SK-N-SH treated with all-trans-retinoic acid at 6 μM for 48 hours (cell line): ENCODE measurements at regions not wholly inside any gene's neighbourhood (a gene's known extent, or its start where the extent isn't known, plus 50 kb on each side); places are given as distances from the start of the nearest gene placed in this dataset.

Experiments
- ATAC-seq: fragments of 200-7000 bp; cut with Tn5 transposase; 3 replicates; pipeline ENCODE4 v1.9.1; 2020; ENCODE audit warnings: mild to moderate bottlenecking, moderate library complexity
- BACH2 ChIP-seq: fragments of 250-450 bp; sonication (Bioruptor Pico); IDR thresholded peaks from 2 replicates; pipeline ENCODE4 v1.9.0; 2021; ENCODE audit warnings: mild to moderate bottlenecking, borderline replicate concordance
- CSDC2 ChIP-seq: fragments of 250-450 bp; sonication (Bioruptor Pico); IDR thresholded peaks from 2 replicates; pipeline ENCODE4 v1.5.0; 2020; ENCODE audit warnings: mild to moderate bottlenecking, moderate library complexity
- ESRRG ChIP-seq: fragments of 250-450 bp; sonication (Bioruptor Pico); IDR thresholded peaks from 2 replicates; pipeline ENCODE4 v1.6.1; 2021; ENCODE audit warnings: mild to moderate bottlenecking
- GLIS3 ChIP-seq: fragments of 250-450 bp; sonication (Bioruptor Pico); IDR thresholded peaks from 2 replicates; pipeline ENCODE4 v1.5.0; 2020; ENCODE audit warnings: mild to moderate bottlenecking, moderate library complexity
- ISL1 ChIP-seq: fragments of 250-450 bp; sonication (Bioruptor Pico); IDR thresholded peaks from 2 replicates; pipeline ENCODE4 v2.1.2; 2022; ENCODE audit warnings: mild to moderate bottlenecking, moderate library complexity
- OSR1 ChIP-seq: fragments of 250-450 bp; sonication (Bioruptor Pico); IDR thresholded peaks from 2 replicates; pipeline ENCODE4 v1.8.0; 2022; ENCODE audit warnings: moderate library complexity, mild to moderate bottlenecking, inconsistent platforms
- PPARA ChIP-seq: fragments of 250-450 bp; sonication (Bioruptor Pico); IDR thresholded peaks from 2 replicates; pipeline ENCODE4 v1.5.0; 2020; ENCODE audit warnings: mild to moderate bottlenecking, borderline replicate concordance
- RARB ChIP-seq: fragments of 250-450 bp; sonication (Bioruptor Pico); IDR thresholded peaks from 2 replicates; pipeline ENCODE4 v1.8.0; 2021; ENCODE audit warnings: mild to moderate bottlenecking, moderate library complexity
- TCF4 ChIP-seq: fragments of 250-450 bp; sonication (Bioruptor Pico); IDR thresholded peaks from 2 replicates; pipeline ENCODE4 v1.8.0; 2021; ENCODE audit warnings: mild to moderate bottlenecking, moderate library complexity, borderline replicate concordance
- TOX ChIP-seq: fragments of 250-450 bp; sonication (Bioruptor Pico); IDR thresholded peaks from 2 replicates; pipeline ENCODE4 v1.8.0; 2021; ENCODE audit warnings: mild to moderate bottlenecking, moderate library complexity, borderline replicate concordance
- ZC3H10 ChIP-seq: fragments of 250-450 bp; sonication (Bioruptor Pico); IDR thresholded peaks from 2 replicates; pipeline ENCODE4 v1.5.1; 2021; ENCODE audit warnings: mild to moderate bottlenecking, moderate library complexity
- ZFP3 ChIP-seq: fragments of 250-450 bp; sonication (Bioruptor Pico); IDR thresholded peaks from 2 replicates; pipeline ENCODE4 v1.5.0; 2020; ENCODE audit warnings: mild to moderate bottlenecking, moderate library complexity
- ZFP30 ChIP-seq: fragments of 450-650 bp; formaldehyde crosslinking; IDR thresholded peaks from 2 replicates; pipeline ENCODE4 v1.5.0; 2022; ENCODE audit warnings: mild to moderate bottlenecking, moderate library complexity
- ZNF565 ChIP-seq: fragments of 450-650 bp; formaldehyde crosslinking; conservative IDR thresholded peaks from 2 replicates; pipeline ENCODE4 v1.5.0; 2020; ENCODE audit warnings: low read depth, mild to moderate bottlenecking, moderate library complexity
- ZNF70 ChIP-seq: fragments of 450-650 bp; formaldehyde crosslinking; IDR thresholded peaks from 2 replicates; pipeline ENCODE4 v1.5.0; 2020; ENCODE audit warnings: mild to moderate bottlenecking, moderate library complexity
- ZNF8 ChIP-seq: fragments of 450-650 bp; formaldehyde crosslinking; IDR thresholded peaks from 2 replicates; pipeline ENCODE4 v1.5.0; 2020; ENCODE audit warnings: mild to moderate bottlenecking, moderate library complexity
- TF ChIP-seq, protein P1 (sequence below): fragments of 250-450 bp; sonication (Bioruptor Pico); IDR thresholded peaks from 2 replicates; pipeline ENCODE4 v1.5.0; 2020; ENCODE audit warnings: mild to moderate bottlenecking, moderate library complexity
- TF ChIP-seq, protein P2 (sequence below): fragments of 250-450 bp; sonication (Bioruptor Pico); IDR thresholded peaks from 2 replicates; pipeline ENCODE4 v1.8.0; 2021; ENCODE audit warnings: low read depth, mild to moderate bottlenecking, moderate library complexity, borderline replicate concordance
- TF ChIP-seq, protein P3 (sequence below): fragments of 250-450 bp; sonication (Bioruptor Pico); IDR thresholded peaks from 2 replicates; pipeline ENCODE4 v1.5.1; 2020; ENCODE audit warnings: low read depth, mild to moderate bottlenecking, moderate library complexity

DNA sequence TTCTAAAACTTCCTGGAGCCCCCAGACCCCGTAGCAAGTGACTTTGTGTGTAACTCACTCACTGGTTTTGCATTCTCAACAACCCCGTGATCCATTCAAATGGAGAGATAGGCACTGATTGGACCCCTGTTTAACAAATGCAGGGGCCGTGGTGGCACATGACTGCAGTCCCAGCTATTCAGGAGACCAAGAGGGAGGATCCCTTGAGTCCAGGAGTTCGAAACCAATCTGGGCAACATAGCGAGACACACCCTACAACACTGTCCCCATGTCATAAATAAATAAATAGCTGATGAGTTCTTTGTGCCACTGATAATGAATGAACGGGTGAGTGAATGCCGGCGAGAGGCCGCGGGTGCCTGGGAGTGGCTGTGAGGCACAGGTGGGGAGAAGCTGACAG, 59.4 kb upstream of the PAX7 start:
- no peak for ATAC-seq
- no peak for TF ChIP-seq ZC3H10 (CRISPR knock-in tag)
- no peak for TF ChIP-seq CSDC2 (CRISPR knock-in tag)
- no peak for TF ChIP-seq ZFP30 (CRISPR knock-in tag)
- TF ChIP-seq, protein P1, sequence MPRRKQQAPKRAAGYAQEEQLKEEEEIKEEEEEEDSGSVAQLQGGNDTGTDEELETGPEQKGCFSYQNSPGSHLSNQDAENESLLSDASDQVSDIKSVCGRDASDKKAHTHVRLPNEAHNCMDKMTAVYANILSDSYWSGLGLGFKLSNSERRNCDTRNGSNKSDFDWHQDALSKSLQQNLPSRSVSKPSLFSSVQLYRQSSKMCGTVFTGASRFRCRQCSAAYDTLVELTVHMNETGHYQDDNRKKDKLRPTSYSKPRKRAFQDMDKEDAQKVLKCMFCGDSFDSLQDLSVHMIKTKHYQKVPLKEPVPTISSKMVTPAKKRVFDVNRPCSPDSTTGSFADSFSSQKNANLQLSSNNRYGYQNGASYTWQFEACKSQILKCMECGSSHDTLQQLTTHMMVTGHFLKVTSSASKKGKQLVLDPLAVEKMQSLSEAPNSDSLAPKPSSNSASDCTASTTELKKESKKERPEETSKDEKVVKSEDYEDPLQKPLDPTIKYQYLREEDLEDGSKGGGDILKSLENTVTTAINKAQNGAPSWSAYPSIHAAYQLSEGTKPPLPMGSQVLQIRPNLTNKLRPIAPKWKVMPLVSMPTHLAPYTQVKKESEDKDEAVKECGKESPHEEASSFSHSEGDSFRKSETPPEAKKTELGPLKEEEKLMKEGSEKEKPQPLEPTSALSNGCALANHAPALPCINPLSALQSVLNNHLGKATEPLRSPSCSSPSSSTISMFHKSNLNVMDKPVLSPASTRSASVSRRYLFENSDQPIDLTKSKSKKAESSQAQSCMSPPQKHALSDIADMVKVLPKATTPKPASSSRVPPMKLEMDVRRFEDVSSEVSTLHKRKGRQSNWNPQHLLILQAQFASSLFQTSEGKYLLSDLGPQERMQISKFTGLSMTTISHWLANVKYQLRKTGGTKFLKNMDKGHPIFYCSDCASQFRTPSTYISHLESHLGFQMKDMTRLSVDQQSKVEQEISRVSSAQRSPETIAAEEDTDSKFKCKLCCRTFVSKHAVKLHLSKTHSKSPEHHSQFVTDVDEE (CRISPR knock-in tag): no peak
- TF ChIP-seq, protein P2, sequence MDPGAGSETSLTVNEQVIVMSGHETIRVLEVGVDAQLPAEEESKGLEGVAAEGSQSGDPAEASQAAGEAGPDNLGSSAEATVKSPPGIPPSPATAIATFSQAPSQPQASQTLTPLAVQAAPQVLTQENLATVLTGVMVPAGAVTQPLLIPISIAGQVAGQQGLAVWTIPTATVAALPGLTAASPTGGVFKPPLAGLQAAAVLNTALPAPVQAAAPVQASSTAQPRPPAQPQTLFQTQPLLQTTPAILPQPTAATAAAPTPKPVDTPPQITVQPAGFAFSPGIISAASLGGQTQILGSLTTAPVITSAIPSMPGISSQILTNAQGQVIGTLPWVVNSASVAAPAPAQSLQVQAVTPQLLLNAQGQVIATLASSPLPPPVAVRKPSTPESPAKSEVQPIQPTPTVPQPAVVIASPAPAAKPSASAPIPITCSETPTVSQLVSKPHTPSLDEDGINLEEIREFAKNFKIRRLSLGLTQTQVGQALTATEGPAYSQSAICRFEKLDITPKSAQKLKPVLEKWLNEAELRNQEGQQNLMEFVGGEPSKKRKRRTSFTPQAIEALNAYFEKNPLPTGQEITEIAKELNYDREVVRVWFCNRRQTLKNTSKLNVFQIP: no peak
- TF ChIP-seq GLIS3: no peak
- no peak for TF ChIP-seq ISL1 (CRISPR knock-in tag)
- TF ChIP-seq ZFP3 (CRISPR knock-in tag): no peak
- no peak for TF ChIP-seq RARB (CRISPR knock-in tag)
- TF ChIP-seq TCF4: no peak
- no peak for TF ChIP-seq ZNF8 (CRISPR knock-in tag)
- TF ChIP-seq ZNF70 (CRISPR knock-in tag): no peak
- TF ChIP-seq TOX (CRISPR knock-in tag): no peak
- no peak for TF ChIP-seq ZNF565 (CRISPR knock-in tag)

DNA sequence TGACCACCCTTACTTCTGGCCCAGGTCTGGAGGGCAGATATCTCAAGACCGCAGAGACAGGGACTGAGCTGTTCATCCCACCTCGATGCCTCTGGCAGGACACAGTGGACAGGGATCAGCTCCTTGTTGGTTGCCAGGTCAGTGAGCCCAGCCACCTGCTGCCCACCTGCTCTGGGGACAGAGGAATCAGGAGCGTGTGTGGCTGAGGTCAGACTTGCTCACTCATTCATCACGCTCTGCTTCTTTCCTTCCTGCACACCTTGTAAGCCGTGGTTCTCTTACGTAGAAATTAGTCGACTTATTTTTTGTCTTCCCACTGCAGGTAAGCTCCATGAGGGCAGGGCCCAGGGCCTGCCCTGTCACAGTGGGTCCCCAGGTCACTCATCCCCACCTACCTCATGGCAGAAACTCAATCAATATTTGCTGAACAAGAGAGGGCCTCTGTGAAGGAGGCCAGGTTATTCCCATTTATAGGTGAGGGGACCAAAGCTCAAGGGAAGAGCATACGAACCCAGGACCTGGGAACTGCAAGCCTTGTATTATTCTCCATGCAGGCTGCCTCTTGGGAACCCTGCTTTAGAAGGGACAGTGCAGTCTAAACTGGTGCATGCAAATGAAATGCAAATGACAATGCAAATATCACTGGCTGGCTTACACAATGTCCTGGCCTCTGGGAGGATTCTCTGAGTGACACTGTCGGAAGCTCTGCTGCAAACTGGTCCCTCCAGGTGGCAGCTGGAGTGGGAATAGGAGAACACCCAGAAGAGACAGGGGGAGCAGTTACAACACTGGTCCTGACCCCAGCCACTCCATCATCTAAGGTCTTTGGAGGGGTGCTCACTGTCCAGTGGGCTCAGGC, 58.4 kb upstream of the PAX7 start:
- ATAC-seq: no peak
- no peak for TF ChIP-seq TCF4

DNA sequence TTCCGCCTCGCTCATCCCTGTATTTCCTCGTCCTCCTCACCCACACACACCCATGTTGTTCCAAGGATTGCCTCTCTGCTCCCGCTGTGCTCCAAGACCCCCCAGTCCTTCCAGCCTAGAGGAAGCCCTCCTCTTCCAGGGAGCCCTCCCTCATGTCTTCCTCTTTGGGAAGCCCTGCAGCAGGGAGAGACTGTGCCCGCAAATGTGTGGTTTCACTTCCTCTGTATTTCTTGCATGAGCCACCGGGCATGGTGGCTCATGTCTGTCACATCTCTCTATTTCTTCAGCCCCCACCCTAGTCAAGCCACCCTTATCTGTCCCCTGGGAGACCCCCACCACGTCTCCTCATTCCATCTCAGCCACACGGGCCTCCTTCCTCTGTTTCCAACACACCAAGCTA, 57.5 kb upstream of the PAX7 start:
- no peak for ATAC-seq
- no peak for TF ChIP-seq ZNF70 (CRISPR knock-in tag)
- TF ChIP-seq, protein P1 (CRISPR knock-in tag): no peak
- no peak for TF ChIP-seq ZFP3 (CRISPR knock-in tag)
- no peak for TF ChIP-seq GLIS3
- no peak for TF ChIP-seq PPARA (CRISPR knock-in tag)
- TF ChIP-seq ZNF8 (CRISPR knock-in tag): no peak
- TF ChIP-seq RARB (CRISPR knock-in tag): no peak
- TF ChIP-seq BACH2 (CRISPR knock-in tag): no peak
- TF ChIP-seq CSDC2 (CRISPR knock-in tag): no peak
- TF ChIP-seq ZC3H10 (CRISPR knock-in tag): no peak
- TF ChIP-seq, protein P3, sequence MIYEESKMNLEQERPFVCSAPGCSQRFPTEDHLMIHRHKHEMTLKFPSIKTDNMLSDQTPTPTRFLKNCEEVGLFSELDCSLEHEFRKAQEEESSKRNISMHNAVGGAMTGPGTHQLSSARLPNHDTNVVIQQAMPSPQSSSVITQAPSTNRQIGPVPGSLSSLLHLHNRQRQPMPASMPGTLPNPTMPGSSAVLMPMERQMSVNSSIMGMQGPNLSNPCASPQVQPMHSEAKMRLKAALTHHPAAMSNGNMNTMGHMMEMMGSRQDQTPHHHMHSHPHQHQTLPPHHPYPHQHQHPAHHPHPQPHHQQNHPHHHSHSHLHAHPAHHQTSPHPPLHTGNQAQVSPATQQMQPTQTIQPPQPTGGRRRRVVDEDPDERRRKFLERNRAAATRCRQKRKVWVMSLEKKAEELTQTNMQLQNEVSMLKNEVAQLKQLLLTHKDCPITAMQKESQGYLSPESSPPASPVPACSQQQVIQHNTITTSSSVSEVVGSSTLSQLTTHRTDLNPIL (CRISPR knock-in tag): no peak
- no peak for TF ChIP-seq ESRRG (CRISPR knock-in tag)
- no peak for TF ChIP-seq ZNF565 (CRISPR knock-in tag)

DNA sequence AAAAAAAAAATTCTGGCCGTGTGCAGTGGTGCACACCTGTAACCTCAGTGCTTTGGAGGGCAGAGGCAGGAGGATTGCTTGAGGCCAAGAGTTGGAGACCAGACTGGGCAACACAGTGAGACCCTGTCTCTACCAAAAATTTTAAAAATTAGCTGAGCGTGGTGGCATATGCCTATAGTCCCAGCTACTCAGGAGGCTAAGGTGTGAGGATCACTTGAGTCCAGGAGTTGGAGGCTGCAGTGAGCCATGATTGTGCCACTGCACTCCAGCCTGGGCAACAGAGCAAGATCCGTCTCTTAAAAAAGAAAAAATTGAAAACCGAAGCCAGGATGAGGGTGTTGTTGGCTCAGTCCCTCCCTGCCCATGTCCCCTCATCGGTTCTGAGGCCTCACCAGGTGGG, 55.9 kb upstream of the PAX7 start:
- ATAC-seq: no peak
- TF ChIP-seq ZNF8 (CRISPR knock-in tag) (no peak), ZC3H10 (CRISPR knock-in tag) (no peak), TOX (CRISPR knock-in tag) (no peak), OSR1 (CRISPR knock-in tag) (no peak), ZFP30 (CRISPR knock-in tag) (no peak), CSDC2 (CRISPR knock-in tag) (no peak)
